GM21390 (cell line): ENCODE measurements at regions not wholly inside any gene's neighbourhood (a gene's known extent, or its start where the extent isn't known, plus 50 kb on each side); places are given as distances from the start of the nearest gene placed in this dataset.

Source experiments
- ATAC-seq: cut with Tn5 transposase; IDR thresholded peaks from one replicate; pipeline ENCODE4 v1.9.1; 2021; ENCODE audit not compliant: unreplicated experiment

DNA sequence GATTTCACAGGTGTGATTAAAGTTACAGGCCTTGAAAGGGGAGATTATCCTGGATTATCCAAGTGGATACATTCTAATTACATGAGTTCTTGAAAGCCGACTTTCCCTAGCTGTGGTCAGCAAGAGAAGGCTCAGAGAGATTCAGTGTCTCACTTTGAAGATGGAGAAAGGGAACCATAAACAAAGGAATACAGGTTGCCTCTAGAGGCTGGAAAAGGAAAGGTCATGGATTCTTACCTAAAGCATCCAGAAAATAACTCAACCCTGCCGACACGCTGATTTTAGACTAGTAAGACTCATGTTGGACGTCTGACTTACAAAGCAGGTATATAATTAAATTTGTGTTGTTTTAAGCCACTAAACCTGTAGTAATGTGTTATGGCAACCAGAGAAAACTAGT, 1095.7 kb upstream of the ZEB2 start:
- ATAC-seq, result no peak

DNA sequence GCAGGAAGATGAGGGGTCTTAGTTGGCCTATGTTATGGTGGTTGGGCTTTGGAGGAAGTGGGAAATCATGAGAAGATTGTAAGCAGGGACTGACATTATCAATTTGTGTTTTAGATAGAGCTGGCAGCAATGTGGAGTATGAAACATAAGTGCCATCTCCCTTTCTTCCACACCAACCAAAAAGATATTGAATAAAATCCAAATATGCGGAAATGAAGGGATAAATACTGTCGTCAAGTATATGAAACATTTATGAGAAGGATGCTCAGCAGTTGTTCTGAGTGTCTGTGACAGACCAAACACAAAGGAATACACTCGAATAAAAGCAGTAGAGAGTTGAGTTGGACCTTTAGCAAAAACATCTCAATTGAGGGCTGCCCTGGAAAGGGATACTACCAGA, 1090.0 kb upstream of the ZEB2 start:
- no peak for ATAC-seq

DNA sequence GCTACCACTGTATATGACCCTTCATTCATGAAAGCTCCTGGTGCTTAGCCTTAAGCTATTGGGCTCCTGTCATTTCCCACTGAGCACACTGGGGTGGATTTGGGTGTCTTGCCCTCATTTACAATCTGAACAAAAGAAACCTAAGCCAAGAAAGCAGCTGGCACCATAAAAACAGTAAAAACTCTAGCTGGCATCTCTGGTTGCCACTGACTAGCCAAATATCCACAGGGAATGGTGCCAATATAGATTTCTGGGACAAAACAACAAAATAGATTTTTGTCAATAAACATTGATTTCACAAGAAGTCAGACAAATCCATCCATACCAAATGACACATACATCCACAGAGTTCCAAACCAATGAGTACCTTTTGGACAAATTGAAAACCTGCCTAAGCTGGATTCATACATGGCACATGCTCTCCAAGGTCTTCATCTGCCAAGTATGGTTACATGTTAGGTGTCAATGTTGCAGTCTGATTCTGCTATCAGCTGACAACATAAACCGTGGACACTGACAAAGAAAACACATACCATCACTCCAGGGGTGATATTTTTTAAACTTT, 1081.5 kb upstream of the ZEB2 start:
- ATAC-seq, result no peak

DNA sequence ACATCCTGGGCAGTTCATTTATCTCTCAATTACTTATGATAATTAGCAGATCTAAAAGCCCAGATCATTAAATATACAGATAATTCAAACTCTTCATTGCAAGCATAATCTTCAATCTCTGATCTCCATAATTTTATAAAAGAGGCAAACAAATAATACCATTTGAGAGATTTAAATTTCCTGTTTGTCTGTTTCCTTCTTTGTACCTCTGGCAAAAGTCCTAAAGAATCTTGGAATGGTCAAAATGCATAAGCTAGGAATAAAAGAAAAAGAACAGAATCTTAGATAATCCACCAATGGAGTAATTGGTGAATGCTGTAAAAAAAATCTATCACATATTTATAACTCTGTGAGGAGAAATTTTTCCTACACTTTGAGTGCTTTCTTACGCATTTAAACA, 1080.9 kb upstream of the ZEB2 start:
- ATAC-seq, result no peak

DNA sequence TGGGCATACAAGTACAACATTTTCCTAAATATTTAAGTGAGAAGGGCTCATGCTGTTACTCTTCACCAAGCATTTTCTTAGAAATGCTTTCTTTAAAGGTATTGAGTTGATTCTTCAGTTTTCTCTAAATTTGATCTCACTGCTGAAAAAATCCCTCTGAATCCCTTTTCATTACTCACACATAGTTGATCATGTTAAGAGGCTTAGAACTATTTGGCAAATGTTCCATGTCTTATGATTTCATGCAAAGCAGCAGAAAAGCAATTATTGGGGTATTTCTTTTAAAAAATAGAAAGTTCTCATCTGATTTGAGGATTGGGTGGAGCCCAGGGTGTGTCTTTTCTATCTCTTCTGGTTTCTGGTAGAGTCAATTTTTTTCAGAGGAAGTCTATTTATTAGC, 1079.8 kb upstream of the ZEB2 start:
- ATAC-seq, result no peak

DNA sequence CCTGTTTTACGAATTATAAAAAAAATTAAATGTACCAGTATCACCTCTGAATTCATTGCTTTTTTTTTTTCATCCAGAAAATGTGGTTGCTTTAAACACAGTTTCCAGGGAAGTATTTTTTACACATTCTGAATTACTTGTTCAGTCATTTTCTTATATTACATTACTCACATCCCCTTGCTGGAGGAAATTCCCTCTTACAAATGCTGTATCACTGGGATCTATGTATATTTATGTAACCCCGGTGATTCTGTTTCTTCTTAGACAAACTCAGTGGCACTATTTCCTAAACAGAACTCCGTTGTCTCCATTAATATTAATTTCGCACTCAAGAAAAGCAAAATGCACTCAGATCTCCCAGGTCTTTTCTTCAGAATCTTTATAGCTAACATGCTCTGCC, 1078.5 kb upstream of the ZEB2 start:
- no peak for ATAC-seq

DNA sequence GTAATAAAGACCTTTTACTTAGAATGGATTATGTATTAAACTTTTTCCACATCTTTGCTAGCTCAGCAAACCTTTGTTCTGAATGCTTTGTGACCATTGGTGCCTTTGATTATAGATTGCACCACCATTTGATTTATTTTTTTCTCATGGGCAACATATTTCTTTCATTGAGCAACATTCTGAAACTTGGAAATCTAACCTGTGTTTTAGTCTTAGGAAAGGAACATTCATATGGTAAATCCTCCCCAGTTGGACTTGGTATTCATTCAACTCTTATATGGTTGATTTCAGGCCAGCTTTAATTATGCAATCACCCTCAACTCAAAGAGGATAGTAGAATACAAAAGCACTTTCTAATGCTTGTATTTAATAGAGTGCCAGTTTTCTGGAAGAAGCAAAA, 1077.9 kb upstream of the ZEB2 start:
- ATAC-seq, result no peak

DNA sequence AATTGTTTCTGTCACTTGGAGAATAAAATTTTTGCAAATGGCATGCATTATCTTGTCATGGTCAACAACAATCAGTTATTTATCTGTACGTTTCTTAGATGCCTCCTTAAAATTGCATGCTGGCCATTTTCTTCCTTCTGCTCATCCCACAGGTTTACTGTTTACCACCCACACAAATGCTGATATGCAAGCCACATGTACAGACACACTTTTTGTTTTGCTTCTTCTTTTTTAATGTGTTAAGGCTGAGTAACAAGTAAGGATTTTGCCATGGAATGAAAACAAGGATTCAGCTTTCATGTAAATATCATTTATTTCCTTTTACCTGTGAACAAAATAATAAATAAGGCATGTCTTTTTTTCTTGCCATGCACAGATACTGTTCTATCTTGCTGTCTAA, 1077.1 kb upstream of the ZEB2 start:
- no peak for ATAC-seq

DNA sequence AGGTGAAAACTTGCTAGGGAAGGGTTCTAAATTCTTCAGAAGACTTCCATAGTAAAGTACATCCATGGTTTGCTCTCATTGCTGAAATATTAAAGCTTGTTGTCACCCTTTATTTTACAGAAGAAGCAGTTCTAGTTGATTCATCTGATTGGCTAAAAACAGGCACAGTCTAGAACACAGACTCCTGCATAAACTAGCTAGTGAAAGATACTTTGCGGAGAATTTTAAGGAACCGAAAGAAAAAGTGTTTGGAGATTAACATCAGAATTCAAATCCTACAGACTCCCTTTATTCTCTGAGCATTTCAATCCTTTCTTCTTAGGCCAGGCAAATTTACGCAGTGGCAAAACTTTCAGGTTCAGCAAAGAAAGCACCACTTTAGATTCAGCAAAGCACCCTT, 1076.5 kb upstream of the ZEB2 start:
- ATAC-seq, result peak; percentile 31

DNA sequence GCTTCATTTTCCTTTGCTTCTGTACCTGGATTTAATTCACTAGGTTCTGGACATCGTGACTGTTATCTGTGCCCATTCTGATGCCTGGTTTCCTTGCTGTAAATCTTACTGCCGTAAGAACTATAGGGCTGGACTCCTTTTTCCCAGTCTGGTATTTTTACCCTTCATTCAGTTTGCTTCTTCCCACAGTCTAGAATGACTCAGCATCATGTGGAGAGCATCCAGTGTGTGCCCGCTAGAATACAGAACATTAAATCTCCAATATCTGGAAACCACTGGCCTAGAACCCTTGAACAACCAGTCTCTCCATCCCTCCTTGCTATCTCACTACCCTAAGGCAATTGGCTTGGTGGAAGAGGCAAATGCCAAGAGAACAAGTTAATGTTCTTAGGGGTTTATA, 1075.4 kb upstream of the ZEB2 start:
- ATAC-seq, result no peak

DNA sequence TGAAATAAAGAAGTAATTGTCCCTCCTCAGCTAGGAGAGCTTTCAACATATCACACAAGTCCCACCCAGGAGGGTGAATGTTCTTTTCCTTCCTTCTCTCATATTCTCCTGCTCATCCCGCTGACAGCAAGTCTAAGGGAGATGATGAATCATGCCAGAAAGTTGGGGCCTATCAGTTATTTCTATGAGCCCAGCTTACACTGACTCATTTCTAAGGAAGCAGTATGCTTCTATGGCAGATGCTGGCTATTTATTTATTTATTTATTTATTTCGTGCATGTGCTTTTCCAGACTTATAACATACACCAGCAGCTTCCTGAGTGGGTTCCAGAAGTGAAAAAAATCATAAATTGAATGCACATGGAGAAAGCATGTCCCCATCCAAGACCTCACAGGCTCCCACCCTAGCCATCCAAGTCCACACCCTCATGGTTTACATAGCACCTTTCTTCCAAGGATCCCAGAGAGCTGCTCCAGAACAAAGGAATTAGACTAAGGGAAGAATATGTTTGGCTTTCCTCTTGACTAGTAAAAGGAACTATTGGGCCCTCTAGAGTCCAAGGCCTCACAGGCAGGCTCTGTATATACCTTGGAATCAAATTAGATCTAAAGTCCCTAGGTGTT, 1074.2 kb upstream of the ZEB2 start:
- no peak for ATAC-seq

DNA sequence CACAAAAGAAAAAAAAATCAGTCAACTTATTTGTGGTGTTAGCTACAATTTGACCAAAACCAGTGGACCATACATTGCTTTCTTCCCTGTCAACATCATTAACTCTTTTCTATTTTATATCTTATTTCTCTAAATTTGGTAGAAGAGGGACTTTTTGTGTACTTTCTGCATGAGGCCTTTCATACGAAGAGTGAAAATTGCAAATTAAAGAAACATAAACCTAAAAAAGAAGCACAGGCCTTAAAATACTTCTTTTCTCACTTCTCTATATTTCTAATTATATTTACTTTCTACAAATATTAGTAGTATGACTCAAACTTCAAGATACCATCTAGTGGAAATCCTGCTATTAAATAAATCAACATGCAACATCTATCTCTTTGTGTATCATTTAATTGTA, 1073.4 kb upstream of the ZEB2 start:
- peak; percentile 55 for ATAC-seq

DNA sequence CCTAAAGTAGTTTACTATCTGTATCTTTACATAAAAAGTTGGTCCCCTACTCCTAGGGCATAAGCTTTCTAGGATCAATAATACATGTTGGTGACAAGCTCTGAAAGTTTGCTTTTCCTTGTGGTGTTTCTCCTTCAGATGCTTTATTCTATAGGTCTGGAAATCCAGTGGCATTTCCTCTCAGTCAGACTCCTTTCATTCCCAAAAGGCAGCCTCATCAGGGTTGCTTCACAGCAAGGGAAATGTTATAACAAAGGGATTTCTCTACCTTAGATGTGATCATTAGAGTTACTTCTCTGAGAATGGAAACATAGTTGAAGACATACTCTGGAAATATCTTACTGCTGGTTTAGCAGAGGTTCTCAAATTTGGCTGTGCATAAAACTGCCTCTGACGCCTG, 1072.4 kb upstream of the ZEB2 start:
- ATAC-seq, result no peak

DNA sequence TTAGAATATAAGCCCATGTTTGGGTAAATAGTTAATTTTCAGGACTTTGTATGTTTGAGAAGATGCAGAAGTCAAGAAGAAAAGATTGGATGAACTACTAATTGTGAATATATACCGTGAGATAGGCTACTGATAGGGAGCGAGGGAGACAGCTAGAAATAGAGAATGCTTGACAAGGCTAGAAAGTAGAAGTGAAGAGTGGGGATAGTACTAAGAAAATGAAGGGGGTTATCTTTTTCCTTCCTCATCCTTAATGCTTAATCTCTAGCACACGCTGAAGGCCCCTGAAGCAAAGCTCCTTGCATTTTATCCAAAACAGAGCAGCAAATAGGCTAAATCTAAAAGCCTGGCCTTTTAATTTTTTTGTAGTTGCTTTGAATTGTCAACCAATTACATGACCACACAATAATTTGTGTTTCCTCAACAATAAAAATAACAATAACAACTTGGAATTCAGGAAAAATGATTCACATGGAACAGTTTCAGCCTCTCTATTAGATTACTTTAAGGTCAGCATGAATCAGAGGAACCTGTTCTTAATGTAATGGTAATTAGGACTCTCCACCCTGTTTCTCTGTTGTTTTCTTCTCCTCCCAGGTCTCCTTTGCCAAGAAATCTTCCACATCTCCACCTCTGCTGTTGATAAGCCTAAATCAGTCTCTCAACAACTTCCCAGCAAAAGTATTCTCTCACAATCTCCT, 1071.3 kb upstream of the ZEB2 start:
- ATAC-seq, result no peak

DNA sequence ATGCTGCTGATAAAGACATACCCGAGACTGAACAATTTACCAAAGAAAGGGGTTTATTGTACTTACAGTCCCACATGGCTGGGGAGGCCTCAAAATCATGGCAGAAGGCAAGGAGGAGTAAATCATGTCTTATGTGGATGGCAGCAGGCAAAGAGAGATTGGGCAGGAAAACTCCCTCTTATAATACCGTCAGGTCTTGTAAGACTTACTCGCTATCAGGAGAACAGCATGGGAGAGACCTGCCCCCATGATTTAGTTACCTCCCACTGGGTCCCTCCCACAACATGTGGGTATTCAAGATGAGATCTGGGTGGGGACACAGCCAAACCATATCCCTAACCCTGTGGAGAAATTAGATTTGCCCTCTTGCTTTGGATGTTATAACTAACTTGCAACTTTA, 1068.0 kb upstream of the ZEB2 start:
- ATAC-seq, result no peak

DNA sequence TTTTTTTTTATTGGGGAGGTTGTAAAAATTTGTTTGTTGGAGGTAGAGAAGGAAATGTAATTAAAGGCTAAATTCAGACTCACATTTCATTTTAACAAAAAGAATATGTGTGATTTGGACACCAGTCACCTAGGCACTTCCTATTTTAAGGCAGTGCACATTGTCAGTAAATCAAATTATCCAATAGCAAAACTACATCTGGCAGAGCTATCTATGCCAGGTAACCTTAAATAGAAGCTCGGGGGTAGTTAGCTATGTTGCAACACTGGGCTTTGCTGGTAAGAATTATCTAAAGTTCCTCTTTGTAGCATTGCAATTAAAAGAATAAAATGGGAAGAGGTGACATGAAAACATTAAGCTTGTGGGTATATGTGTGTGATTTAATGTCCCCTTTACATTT, 1064.4 kb upstream of the ZEB2 start:
- ATAC-seq, result no peak

DNA sequence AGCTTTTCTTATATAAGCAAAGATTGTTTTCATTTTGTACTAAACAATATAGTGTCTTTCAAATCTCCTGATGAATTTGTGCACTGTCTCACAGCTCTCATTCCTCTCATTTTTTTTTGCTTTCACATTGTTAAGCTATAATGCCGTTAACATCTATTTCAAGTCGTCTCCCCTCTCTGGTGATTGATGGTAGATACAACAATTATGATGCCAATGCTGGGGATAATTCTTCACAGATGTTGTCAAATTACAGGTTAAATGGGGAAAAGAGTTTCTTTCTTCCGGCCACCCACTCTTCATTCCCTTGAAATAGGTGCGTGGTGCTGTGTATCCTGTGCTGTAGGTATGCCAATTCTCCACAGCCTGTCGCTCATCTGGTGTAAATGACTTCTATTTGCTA, 1053.7 kb upstream of the ZEB2 start:
- ATAC-seq, result no peak

DNA sequence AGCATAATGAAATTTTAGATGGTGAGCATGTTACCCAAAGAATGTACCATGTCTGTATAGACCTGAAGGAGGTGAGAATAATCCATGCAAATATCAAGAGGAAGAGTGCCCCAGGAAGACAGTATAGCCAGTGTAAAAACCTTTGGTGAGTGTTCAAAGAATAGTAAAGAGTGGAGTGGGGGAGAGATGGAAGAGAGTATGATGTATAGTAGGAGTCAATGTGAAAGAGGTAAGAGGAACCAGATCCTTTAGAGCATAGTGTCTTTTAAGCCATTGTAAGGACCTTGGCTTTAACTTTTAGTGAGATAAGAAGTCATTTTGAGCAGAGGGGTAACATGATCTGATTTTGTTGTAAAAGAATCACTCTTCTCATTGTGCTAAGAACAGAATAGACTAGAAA, 1052.3 kb upstream of the ZEB2 start:
- ATAC-seq, result no peak

DNA sequence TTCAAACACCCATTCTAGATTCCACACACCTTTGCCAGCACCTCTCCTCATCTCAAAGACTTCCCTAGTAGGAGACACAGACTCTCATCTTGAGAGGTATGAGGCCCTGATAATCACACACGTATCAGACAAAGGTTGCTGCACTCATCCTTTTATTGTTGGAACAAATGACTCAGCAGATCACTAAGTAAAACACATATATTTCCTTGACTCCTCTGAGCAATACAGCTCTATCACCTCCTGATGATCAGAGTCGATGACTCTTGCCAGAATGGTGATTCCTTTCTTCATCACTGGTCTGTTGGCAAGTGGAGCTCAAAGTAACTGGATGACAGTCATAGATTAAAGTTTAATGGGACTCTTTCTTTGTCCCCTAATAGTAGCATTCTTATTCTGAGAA, 1049.2 kb upstream of the ZEB2 start:
- ATAC-seq, result no peak

DNA sequence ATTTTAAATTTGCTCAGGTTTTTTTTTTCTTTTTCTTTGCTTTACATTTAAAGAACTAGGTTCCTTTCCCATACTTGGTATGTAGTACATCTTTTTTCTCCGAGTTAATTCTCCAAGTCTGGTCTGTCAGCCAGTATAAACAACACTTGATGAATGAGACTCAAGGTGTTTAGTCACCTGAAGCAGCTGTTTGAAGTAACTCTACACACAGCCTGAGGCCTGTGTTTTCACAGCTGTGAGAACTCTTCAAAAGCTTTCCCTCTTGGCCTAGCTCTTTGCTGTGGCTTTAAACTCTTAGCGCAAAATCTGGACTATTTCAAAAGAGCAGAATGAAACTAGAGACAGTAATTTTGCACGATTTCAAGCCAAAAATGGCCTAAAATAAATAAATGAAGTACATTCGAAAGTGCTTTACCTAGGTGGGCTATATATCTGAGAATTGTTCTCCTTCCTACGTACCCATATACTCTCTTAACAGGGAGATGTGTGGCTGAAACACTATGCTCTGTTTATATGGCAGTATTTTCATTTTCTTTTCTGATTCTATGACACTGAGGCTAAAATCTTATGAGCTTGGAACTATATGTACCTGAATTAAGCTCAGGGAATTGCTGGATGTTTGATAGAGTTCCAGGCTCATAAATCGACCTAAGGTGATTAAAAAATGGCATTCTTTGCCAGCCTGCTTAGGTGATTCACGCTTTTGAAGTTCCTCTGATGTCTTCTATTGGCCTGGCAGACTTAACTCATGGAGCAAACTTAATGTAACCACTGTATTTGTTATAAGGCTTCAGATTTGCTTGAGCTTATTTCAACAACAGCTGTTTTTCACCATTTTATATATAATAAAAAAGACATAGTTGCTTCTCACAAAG, 1044.1 kb upstream of the ZEB2 start:
- ATAC-seq, result no peak

DNA sequence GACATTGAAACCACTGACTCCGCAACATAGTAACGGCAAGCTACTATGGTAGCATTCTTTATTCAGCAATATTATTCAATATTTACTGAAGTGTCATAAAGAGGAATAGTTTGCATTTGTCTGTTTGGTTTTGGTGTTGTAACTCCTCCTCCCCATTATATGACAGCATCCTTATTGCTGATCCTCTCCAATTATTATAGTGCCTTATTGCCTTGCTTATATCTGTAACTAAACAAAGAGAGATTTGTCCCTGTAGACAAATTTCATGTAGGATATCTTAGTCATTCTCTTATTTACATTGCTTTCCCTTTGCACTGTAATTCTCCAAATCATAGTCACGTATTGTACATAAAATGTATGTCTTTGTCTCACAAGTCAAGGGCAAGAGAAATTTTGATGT, 1041.2 kb upstream of the ZEB2 start:
- ATAC-seq, result no peak
